Neural progenitor cell (in vitro differentiated cells): ENCODE measurements at regions not wholly inside any gene's neighbourhood (a gene's known extent, or its start where the extent isn't known, plus 50 kb on each side); places are given as distances from the start of the nearest gene placed in this dataset.

Experiments used
- DNase-seq: peaks from one replicate; pipeline ENCODE4 v3.0.0-alpha.2; 2016; ENCODE audit warnings: low spot score
- H2AFZ ChIP-seq: fragments of 200-600 bp; sonication (generic); replicated peaks from 2 replicates; pipeline ENCODE4 v1.6.1; 2016; ENCODE audit warnings: antibody characterized with exemption
- H3F3A ChIP-seq: fragments of 200-600 bp; sonication (generic); 2 replicates; pipeline ENCODE4 v1.6.1; 2016; ENCODE audit warnings: antibody characterized with exemption, low read depth
- H3K27ac ChIP-seq: fragments of 200-600 bp; sonication (generic); 2 replicates; pipeline ENCODE4 v1.5.1; 2016; ENCODE audit warnings: mild to moderate bottlenecking
- H3K27me3 ChIP-seq: fragments of 200-600 bp; sonication (generic); 2 replicates; pipeline ENCODE4 v1.6.1; 2016; ENCODE audit warnings: mild to moderate bottlenecking, moderate library complexity
- H3K36me3 ChIP-seq: fragments of 200-600 bp; sonication (generic); 2 replicates; pipeline ENCODE4 v1.5.1; 2016
- H3K4me1 ChIP-seq: fragments of 200-600 bp; sonication (generic); 2 replicates; pipeline ENCODE4 v1.6.1; 2016; ENCODE audit warnings: mixed run types
- H3K4me2 ChIP-seq: fragments of 200-600 bp; sonication (generic); 2 replicates; pipeline ENCODE4 v1.6.1; 2016
- H3K4me3 ChIP-seq: fragments of 200-600 bp; sonication (generic); 2 replicates; pipeline ENCODE4 v1.5.1; 2016
- H3K79me2 ChIP-seq: fragments of 200-600 bp; sonication (generic); 2 replicates; pipeline ENCODE4 v1.6.1; 2016; ENCODE audit warnings: low read depth
- H3K9ac ChIP-seq: fragments of 200-600 bp; sonication (generic); 2 replicates; pipeline ENCODE4 v1.6.1; 2016
- H3K9me3 ChIP-seq: fragments of 200-600 bp; sonication (generic); 2 replicates; pipeline ENCODE4 v1.5.1; 2016; ENCODE audit warnings: low read depth
- H4K20me1 ChIP-seq: fragments of 200-600 bp; sonication (generic); 2 replicates; pipeline ENCODE4 v1.6.1; 2016; ENCODE audit warnings: low read depth
- H3K27ac Mint-ChIP-seq: 3 replicates; pipeline ENCODE4 v1.8.0; 2021; ENCODE audit warnings: mixed read lengths
- H3K27me3 Mint-ChIP-seq: 2 replicates; pipeline ENCODE4 v1.8.0; 2022; ENCODE audit warnings: low read depth, mild to moderate bottlenecking, inconsistent platforms, moderate library complexity, mixed read lengths; ENCODE audit not compliant: insufficient read depth
- H3K36me3 Mint-ChIP-seq: 3 replicates; pipeline ENCODE4 v1.8.0; 2021; ENCODE audit warnings: mixed read lengths
- H3K4me1 Mint-ChIP-seq: 3 replicates; pipeline ENCODE4 v1.8.0; 2021; ENCODE audit warnings: mixed read lengths
- H3K4me3 Mint-ChIP-seq: 3 replicates; pipeline ENCODE4 v1.8.0; 2021; ENCODE audit warnings: mild to moderate bottlenecking, moderate library complexity, mixed read lengths
- H3K9me3 Mint-ChIP-seq: 3 replicates; pipeline ENCODE4 v1.8.0; 2020; ENCODE audit warnings: mixed read lengths
- CTCF ChIP-seq: fragments of 200-600 bp; sonication (generic); IDR thresholded peaks from 2 replicates; pipeline ENCODE4 v1.5.1; 2017; ENCODE audit warnings: antibody characterized with exemption, mild to moderate bottlenecking
- EZH2 ChIP-seq: fragments of 200-600 bp; sonication (generic); IDR thresholded peaks from 2 replicates; pipeline ENCODE4 v1.6.1; 2017; ENCODE audit warnings: antibody characterized with exemption, mild to moderate bottlenecking, moderate library complexity
- EZH2phosphoT487 ChIP-seq: fragments of 200-600 bp; sonication (generic); IDR thresholded peaks from 2 replicates; pipeline ENCODE4 v1.6.1; 2017; ENCODE audit warnings: antibody characterized with exemption

GRCh38 chr6:28782113-28782673, 141.6 kb downstream of the TRIM27 start:
- Histone ChIP-seq H4K20me1 (peaks cover 68% of the 10 kb centered on the region), H3K4me2 (no peak overlapping the region), H3K36me3 (no peaks in the 10 kb centered on the region), H3K27me3 (peaks cover 100% of the 10 kb centered on the region), H3K79me2 (no peaks in the 10 kb centered on the region), H3K9me3 (no peaks in the 10 kb centered on the region), H3K4me3 (no peak overlapping the region), H3F3A (peaks cover 5% of the 10 kb centered on the region), H3K27ac (no peak overlapping the region), H3K9ac (no peak overlapping the region), H3K4me1 (peaks cover 2% of the 10 kb centered on the region), H2AFZ (no peak overlapping the region)
- H3K36me3 Mint-ChIP-seq: peaks cover 3% of the 10 kb centered on the region
- H3K4me1 Mint-ChIP-seq: no peaks in the 10 kb centered on the region
- H3K27ac Mint-ChIP-seq: no peak overlapping the region
- DNase-seq: no peak
- TF ChIP-seq EZH2phosphoT487 (peak; percentile 20), CTCF (no peak), EZH2 (peak; percentile 44)
- H3K9me3 Mint-ChIP-seq: peaks cover 28% of the 10 kb centered on the region
- H3K27me3 Mint-ChIP-seq: peaks cover 95% of the 10 kb centered on the region
- no peak overlapping the region for H3K4me3 Mint-ChIP-seq

GRCh38 chr6:28785962-28786679, 137.7 kb downstream of the TRIM27 start:
- Histone ChIP-seq H3K9ac (no peak overlapping the region), H2AFZ (no peak overlapping the region), H3F3A (peaks cover 12% of the 10 kb centered on the region), H3K79me2 (no peaks in the 10 kb centered on the region), H3K9me3 (no peaks in the 10 kb centered on the region), H4K20me1 (peaks cover 77% of the 10 kb centered on the region), H3K4me3 (no peak overlapping the region), H3K36me3 (no peaks in the 10 kb centered on the region), H3K4me1 (no peaks in the 10 kb centered on the region), H3K27me3 (peaks cover 100% of the 10 kb centered on the region), H3K4me2 (no peak overlapping the region), H3K27ac (no peak overlapping the region)
- H3K9me3 Mint-ChIP-seq: peaks cover 33% of the 10 kb centered on the region
- no peak overlapping the region for H3K27ac Mint-ChIP-seq
- H3K4me3 Mint-ChIP-seq: peak overlapping the region; percentile 18
- peaks cover 93% of the 10 kb centered on the region for H3K27me3 Mint-ChIP-seq
- no peak for DNase-seq
- peaks cover 3% of the 10 kb centered on the region for H3K36me3 Mint-ChIP-seq
- H3K4me1 Mint-ChIP-seq: peaks cover 13% of the 10 kb centered on the region
- TF ChIP-seq CTCF (no peak), EZH2 (peak; percentile 81), EZH2phosphoT487 (peak; percentile 91)

GRCh38 chr6:28789553-28790083, 134.2 kb downstream of the TRIM27 start:
- Histone ChIP-seq H3K4me1 (no peaks in the 10 kb centered on the region), H4K20me1 (peaks cover 62% of the 10 kb centered on the region), H3K4me3 (peak overlapping the region; percentile 74), H3F3A (peaks cover 18% of the 10 kb centered on the region), H3K4me2 (peak overlapping the region; percentile 76), H3K27me3 (peaks cover 100% of the 10 kb centered on the region), H3K9ac (no peak overlapping the region), H3K36me3 (no peaks in the 10 kb centered on the region), H3K27ac (no peak overlapping the region), H3K79me2 (no peaks in the 10 kb centered on the region), H3K9me3 (no peaks in the 10 kb centered on the region), H2AFZ (peak overlapping the region; percentile 43)
- Mint-ChIP-seq H3K4me3 (peak overlapping the region; percentile 89), H3K4me1 (peaks cover 20% of the 10 kb centered on the region), H3K27me3 (peaks cover 92% of the 10 kb centered on the region), H3K27ac (no peak overlapping the region), H3K9me3 (peaks cover 20% of the 10 kb centered on the region), H3K36me3 (no peaks in the 10 kb centered on the region)
- DNase-seq: peak; percentile 54
- TF ChIP-seq CTCF (no peak), EZH2 (no peak), EZH2phosphoT487 (no peak)
